HCT116 (cell line): ENCODE measurements at regions not wholly inside any gene's neighbourhood (a gene's known extent, or its start where the extent isn't known, plus 50 kb on each side); places are given as distances from the start of the nearest gene placed in this dataset.

Experiments
- CEBPB ChIP-seq: IDR thresholded peaks from 2 replicates; pipeline ENCODE4 v1.6.1; 2012; ENCODE audit warnings: low read depth
- CTCF ChIP-seq, 3 experiments: fragments of 200-600 bp in 1 of 3; sonication (generic) in 1 of 3; IDR thresholded peaks in 2 of 3; conservative IDR thresholded peaks in 1 of 3; 2 replicates each; pipeline ENCODE4 v1.5.1; 2012 to 2017; ENCODE audit warnings: low read depth in 2 of 3, low read length in 2 of 3, antibody characterized with exemption in 1 of 3, borderline replicate concordance in 1 of 3, control low read depth in 1 of 3, mild to moderate bottlenecking in 1 of 3, mixed read lengths in 1 of 3, mixed run types in 1 of 3, moderate library complexity in 1 of 3; ENCODE audit not compliant: insufficient read depth in 1 of 3
- EGR1 ChIP-seq: IDR thresholded peaks from 2 replicates; pipeline ENCODE4 v1.6.1; 2012; ENCODE audit warnings: low read depth
- EZH2 ChIP-seq: fragments of 200-600 bp; sonication (generic); IDR thresholded peaks from 2 replicates; pipeline ENCODE4 v1.6.1; 2017; ENCODE audit warnings: antibody characterized with exemption, mixed run types
- EZH2phosphoT487 ChIP-seq: fragments of 200-600 bp; IDR thresholded peaks from 2 replicates; pipeline ENCODE4 v1.6.1; 2018; ENCODE audit warnings: antibody characterized with exemption, borderline replicate concordance
- JUND ChIP-seq: IDR thresholded peaks from 2 replicates; pipeline ENCODE4 v1.6.1; 2012
- MAX ChIP-seq: IDR thresholded peaks from 2 replicates; pipeline ENCODE4 v1.6.1; 2012
- POLR2A ChIP-seq: IDR thresholded peaks from 2 replicates; pipeline ENCODE4 v1.7.0; 2011; ENCODE audit warnings: borderline replicate concordance; ENCODE audit not compliant: insufficient read depth, insufficient read length; ENCODE audit errors: extremely low read depth
- POLR2AphosphoS5 ChIP-seq: IDR thresholded peaks from 2 replicates; pipeline ENCODE4 v1.6.1; 2011; ENCODE audit warnings: mild to moderate bottlenecking, low read depth, low read length, moderate library complexity
- RAD21 ChIP-seq: IDR thresholded peaks from 2 replicates; pipeline ENCODE4 v1.6.1; 2012; ENCODE audit warnings: low read depth, mild to moderate bottlenecking
- REST ChIP-seq: IDR thresholded peaks from 2 replicates; pipeline ENCODE4 v1.6.1; 2012; ENCODE audit warnings: low read depth
- ZBTB33 ChIP-seq: IDR thresholded peaks from 2 replicates; pipeline ENCODE4 v1.6.1; 2011; ENCODE audit warnings: mild to moderate bottlenecking, low read length, moderate library complexity; ENCODE audit not compliant: insufficient replicate concordance; ENCODE audit errors: extremely low read depth
- ZFX ChIP-seq: fragments of 450-650 bp; IDR thresholded peaks from 2 replicates; pipeline ENCODE4 v1.6.1; 2017
- ZNF274 ChIP-seq: fragments of 200-500 bp; sonication (Bioruptor generic); IDR thresholded peaks from 2 replicates; pipeline ENCODE4 v1.6.1; 2014; ENCODE audit warnings: mild to moderate bottlenecking, low read depth, low read length, inconsistent platforms

GRCh38 chr3:81929697-81930096 lies 168.3 kb upstream of the GBE1 start:
- TF ChIP-seq MAX (no peak), CTCF (IDR thresholded peaks at IDR 0.05 in 2 of 3, conservative IDR thresholded peaks at IDR 0.05 in 1 of 3; ENCODE audit: borderline replicate concordance in 1 of 3, insufficient read depth in 1 of 3, low read depth in 2 of 3, low read length in 2 of 3) (no peak), ZBTB33 (no peak), CEBPB (no peak), JUND (no peak), EZH2 (no peak), REST (no peak), ZFX (no peak), POLR2AphosphoS5 (no peak), ZNF274 (no peak), EZH2phosphoT487 (no peak), EGR1 (no peak), POLR2A (no peak), RAD21 (no peak)
